GM23338 (cell line): ENCODE measurements at regions not wholly inside any gene's neighbourhood (a gene's known extent, or its start where the extent isn't known, plus 50 kb on each side); places are given as distances from the start of the nearest gene placed in this dataset.

Experiments used
- ATAC-seq: fragments of 200-7000 bp; cut with Tn5 transposase; 3 replicates; pipeline ENCODE4 v1.9.1; 2020
- DNase-seq: peaks from one replicate; pipeline ENCODE4 v3.0.0-alpha.2; 2015; ENCODE audit warnings: low spot score
- H2AFZ ChIP-seq: fragments of 200-600 bp; sonication (generic); 2 replicates; pipeline ENCODE4 v1.8.0; 2016; ENCODE audit warnings: antibody characterized with exemption, mild to moderate bottlenecking, moderate library complexity
- H3F3A ChIP-seq: fragments of 200-600 bp; sonication (generic); replicated peaks from 2 replicates; pipeline ENCODE4 v1.8.0; 2017; ENCODE audit warnings: antibody characterized with exemption, mixed run types, low read depth
- H3K27ac ChIP-seq: fragments of 200-600 bp; sonication (generic); 2 replicates; pipeline ENCODE4 v1.6.1; 2016; ENCODE audit warnings: low read depth
- H3K27me3 ChIP-seq: fragments of 200-600 bp; sonication (generic); 2 replicates; pipeline ENCODE4 v1.8.0; 2016; ENCODE audit warnings: mild to moderate bottlenecking, mixed run types, moderate library complexity; ENCODE audit not compliant: insufficient read depth
- H3K36me3 ChIP-seq: fragments of 200-600 bp; sonication (generic); 2 replicates; pipeline ENCODE4 v1.8.0; 2016; ENCODE audit warnings: mild to moderate bottlenecking; ENCODE audit not compliant: insufficient read depth
- H3K4me1 ChIP-seq: fragments of 200-600 bp; sonication (generic); 2 replicates; pipeline ENCODE4 v1.8.0; 2016; ENCODE audit warnings: mild to moderate bottlenecking, moderate library complexity; ENCODE audit not compliant: insufficient read depth
- H3K4me2 ChIP-seq: fragments of 200-600 bp; sonication (generic); 2 replicates; pipeline ENCODE4 v1.7.1; 2017; ENCODE audit warnings: mixed run types
- H3K4me3 ChIP-seq: fragments of 200-600 bp; sonication (generic); 2 replicates; pipeline ENCODE4 v1.6.1; 2016; ENCODE audit warnings: mixed run types
- H3K79me2 ChIP-seq: fragments of 200-600 bp; sonication (generic); replicated peaks from 2 replicates; pipeline ENCODE4 v1.8.0; 2017; ENCODE audit warnings: mild to moderate bottlenecking; ENCODE audit not compliant: insufficient read depth
- H3K9me2 ChIP-seq: fragments of 200-600 bp; sonication (generic); 2 replicates; pipeline ENCODE4 v1.8.0; 2017; ENCODE audit not compliant: insufficient read depth
- H4K20me1 ChIP-seq: fragments of 200-600 bp; sonication (generic); replicated peaks from 2 replicates; pipeline ENCODE4 v1.8.0; 2017; ENCODE audit warnings: mild to moderate bottlenecking; ENCODE audit not compliant: insufficient read depth
- H3K27ac Mint-ChIP-seq: 2 replicates; pipeline ENCODE4 v1.8.0; 2020; ENCODE audit warnings: inconsistent platforms, mild to moderate bottlenecking, moderate library complexity, mixed read lengths
- H3K27me3 Mint-ChIP-seq: 3 replicates; pipeline ENCODE4 v1.8.0; 2022; ENCODE audit warnings: low read depth, mild to moderate bottlenecking, moderate library complexity, mixed read lengths, inconsistent platforms; ENCODE audit not compliant: insufficient read depth, poor library complexity
- H3K36me3 Mint-ChIP-seq: 3 replicates; pipeline ENCODE4 v1.8.0; 2021; ENCODE audit warnings: low read depth, mild to moderate bottlenecking, inconsistent platforms, moderate library complexity, mixed read lengths
- H3K4me1 Mint-ChIP-seq: 3 replicates; pipeline ENCODE4 v1.8.0; 2020; ENCODE audit warnings: mild to moderate bottlenecking, inconsistent platforms, mixed read lengths
- H3K4me3 Mint-ChIP-seq: 3 replicates; pipeline ENCODE4 v1.8.0; 2021; ENCODE audit warnings: moderate library complexity, mild to moderate bottlenecking, inconsistent platforms, mixed read lengths
- H3K9me3 Mint-ChIP-seq: 3 replicates; pipeline ENCODE4 v1.8.0; 2020; ENCODE audit warnings: moderate library complexity, mild to moderate bottlenecking, inconsistent platforms, mixed read lengths
- CREB1 ChIP-seq: fragments of 250-450 bp; sonication (Bioruptor Pico); IDR thresholded peaks from 2 replicates; pipeline ENCODE4 v1.5.0; 2020; ENCODE audit warnings: low read depth, mild to moderate bottlenecking, moderate library complexity
- EZH2 ChIP-seq: fragments of 200-600 bp; sonication (generic); IDR thresholded peaks from one replicate; pipeline ENCODE4 v1.8.0; 2017; ENCODE audit warnings: antibody characterized with exemption, mild to moderate bottlenecking, low read depth; ENCODE audit not compliant: unreplicated experiment
- NANOG ChIP-seq: IDR thresholded peaks from 2 replicates; pipeline ENCODE4 v1.6.1; 2016; ENCODE audit warnings: antibody characterized with exemption, borderline replicate concordance
- POLR2AphosphoS5 ChIP-seq: IDR thresholded peaks from 2 replicates; pipeline ENCODE4 v1.6.1; 2016; ENCODE audit warnings: antibody characterized with exemption, low read depth
- STAT1 ChIP-seq: IDR thresholded peaks from one replicate; pipeline ENCODE4 v1.6.1; 2016; ENCODE audit warnings: antibody characterized with exemption; ENCODE audit not compliant: unreplicated experiment
- TF ChIP-seq, protein P1 (sequence below): IDR thresholded peaks from one replicate; pipeline ENCODE4 v1.6.1; 2018; ENCODE audit warnings: antibody characterized with exemption; ENCODE audit not compliant: unreplicated experiment
- TF ChIP-seq, protein P2 (sequence below), 2 experiments: fragments of 200-600 bp in 1 of 2; sonication (generic) in 1 of 2; conservative IDR thresholded peaks; 2 replicates each; pipeline versions ENCODE4 v1.5.1 to v1.6.1; 2016 to 2017; ENCODE audit warnings: antibody characterized with exemption in 2 of 2, low read depth in 2 of 2, mild to moderate bottlenecking in 2 of 2, moderate library complexity in 1 of 2
- TF ChIP-seq, protein P3 (sequence below): IDR thresholded peaks from 2 replicates; pipeline ENCODE4 v1.6.1; 2016; ENCODE audit warnings: antibody characterized with exemption

DNA sequence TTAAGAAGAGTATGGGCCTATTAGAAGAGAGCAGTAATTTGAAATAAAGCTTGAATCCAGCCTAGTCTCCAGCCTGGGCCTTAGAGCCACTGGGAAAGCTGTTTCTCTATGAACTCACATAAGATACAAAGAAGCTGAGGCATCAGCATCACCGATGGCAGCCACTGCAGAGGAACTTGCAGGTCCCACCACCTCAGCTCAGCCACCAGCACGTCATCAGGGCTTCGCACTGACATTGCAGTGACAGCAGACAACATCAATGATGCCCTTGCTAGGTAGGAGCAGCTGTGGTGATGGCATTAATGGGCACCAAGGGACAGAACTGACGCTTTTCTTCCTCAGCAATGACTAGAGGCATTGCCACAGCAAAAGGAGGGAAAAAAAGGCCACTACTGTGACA lies 67.7 kb upstream of the CDC42EP3 start (continued):
- TF ChIP-seq, protein P1, sequence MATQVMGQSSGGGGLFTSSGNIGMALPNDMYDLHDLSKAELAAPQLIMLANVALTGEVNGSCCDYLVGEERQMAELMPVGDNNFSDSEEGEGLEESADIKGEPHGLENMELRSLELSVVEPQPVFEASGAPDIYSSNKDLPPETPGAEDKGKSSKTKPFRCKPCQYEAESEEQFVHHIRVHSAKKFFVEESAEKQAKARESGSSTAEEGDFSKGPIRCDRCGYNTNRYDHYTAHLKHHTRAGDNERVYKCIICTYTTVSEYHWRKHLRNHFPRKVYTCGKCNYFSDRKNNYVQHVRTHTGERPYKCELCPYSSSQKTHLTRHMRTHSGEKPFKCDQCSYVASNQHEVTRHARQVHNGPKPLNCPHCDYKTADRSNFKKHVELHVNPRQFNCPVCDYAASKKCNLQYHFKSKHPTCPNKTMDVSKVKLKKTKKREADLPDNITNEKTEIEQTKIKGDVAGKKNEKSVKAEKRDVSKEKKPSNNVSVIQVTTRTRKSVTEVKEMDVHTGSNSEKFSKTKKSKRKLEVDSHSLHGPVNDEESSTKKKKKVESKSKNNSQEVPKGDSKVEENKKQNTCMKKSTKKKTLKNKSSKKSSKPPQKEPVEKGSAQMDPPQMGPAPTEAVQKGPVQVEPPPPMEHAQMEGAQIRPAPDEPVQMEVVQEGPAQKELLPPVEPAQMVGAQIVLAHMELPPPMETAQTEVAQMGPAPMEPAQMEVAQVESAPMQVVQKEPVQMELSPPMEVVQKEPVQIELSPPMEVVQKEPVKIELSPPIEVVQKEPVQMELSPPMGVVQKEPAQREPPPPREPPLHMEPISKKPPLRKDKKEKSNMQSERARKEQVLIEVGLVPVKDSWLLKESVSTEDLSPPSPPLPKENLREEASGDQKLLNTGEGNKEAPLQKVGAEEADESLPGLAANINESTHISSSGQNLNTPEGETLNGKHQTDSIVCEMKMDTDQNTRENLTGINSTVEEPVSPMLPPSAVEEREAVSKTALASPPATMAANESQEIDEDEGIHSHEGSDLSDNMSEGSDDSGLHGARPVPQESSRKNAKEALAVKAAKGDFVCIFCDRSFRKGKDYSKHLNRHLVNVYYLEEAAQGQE, result no peak
- TF ChIP-seq, protein P2, sequence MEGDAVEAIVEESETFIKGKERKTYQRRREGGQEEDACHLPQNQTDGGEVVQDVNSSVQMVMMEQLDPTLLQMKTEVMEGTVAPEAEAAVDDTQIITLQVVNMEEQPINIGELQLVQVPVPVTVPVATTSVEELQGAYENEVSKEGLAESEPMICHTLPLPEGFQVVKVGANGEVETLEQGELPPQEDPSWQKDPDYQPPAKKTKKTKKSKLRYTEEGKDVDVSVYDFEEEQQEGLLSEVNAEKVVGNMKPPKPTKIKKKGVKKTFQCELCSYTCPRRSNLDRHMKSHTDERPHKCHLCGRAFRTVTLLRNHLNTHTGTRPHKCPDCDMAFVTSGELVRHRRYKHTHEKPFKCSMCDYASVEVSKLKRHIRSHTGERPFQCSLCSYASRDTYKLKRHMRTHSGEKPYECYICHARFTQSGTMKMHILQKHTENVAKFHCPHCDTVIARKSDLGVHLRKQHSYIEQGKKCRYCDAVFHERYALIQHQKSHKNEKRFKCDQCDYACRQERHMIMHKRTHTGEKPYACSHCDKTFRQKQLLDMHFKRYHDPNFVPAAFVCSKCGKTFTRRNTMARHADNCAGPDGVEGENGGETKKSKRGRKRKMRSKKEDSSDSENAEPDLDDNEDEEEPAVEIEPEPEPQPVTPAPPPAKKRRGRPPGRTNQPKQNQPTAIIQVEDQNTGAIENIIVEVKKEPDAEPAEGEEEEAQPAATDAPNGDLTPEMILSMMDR (conservative IDR thresholded peaks at IDR 0.05; ENCODE audit: low read depth in 2 of 2), result no peak
- TF ChIP-seq STAT1, result no peak
- TF ChIP-seq EZH2, result no peak

DNA sequence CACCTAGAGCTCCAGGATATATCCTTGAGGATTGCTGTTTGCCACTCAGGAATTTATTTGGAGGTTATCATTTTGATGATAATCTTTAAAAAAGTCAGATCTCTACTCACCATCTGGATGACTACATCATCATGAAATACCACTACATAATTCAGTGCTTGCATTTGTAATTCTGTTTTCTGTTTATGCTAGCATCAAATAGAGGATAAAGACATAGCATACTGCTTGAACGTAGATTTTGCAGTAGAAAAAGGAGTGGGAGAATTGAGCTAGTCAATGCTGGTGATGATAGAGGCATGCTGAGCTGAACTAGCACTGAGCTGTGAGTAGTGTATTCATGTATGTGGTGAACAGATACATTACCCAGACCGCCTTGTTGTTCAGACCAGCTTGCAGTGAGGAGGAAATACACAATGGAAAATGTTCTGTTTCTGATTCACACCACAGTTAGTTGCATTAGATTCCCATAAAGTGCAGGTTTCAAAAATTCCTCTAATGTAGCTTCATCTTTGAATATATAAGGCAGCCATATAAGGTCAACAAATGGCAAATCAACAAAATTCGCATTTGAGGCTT lies 68.8 kb upstream of the CDC42EP3 start:
- no peak overlapping the region for H3K4me3 ChIP-seq
- H3K27ac Mint-ChIP-seq, result no peak overlapping the region
- peaks cover 5% of the 10 kb centered on the region; the same call in 2 of the 3 replicates for H3K4me1 Mint-ChIP-seq
- no peaks in the 10 kb centered on the region for H3K9me3 Mint-ChIP-seq
- H3K4me2 ChIP-seq, result no peak overlapping the region
- H3K27me3 ChIP-seq, result no peaks in the 10 kb centered on the region
- no peak overlapping the region for H3K27ac ChIP-seq
- no peaks in the 10 kb centered on the region for H4K20me1 ChIP-seq
- H3F3A ChIP-seq, result no peaks in the 10 kb centered on the region
- DNase-seq, result no peak
- H3K79me2 ChIP-seq, result no peaks in the 10 kb centered on the region
- H2AFZ ChIP-seq, result no peak overlapping the region
- no peaks in the 10 kb centered on the region for H3K4me1 ChIP-seq
- H3K27me3 Mint-ChIP-seq, result peaks cover 2% of the 10 kb centered on the region
- no peak for ATAC-seq
- H3K36me3 Mint-ChIP-seq, result no peaks in the 10 kb centered on the region
- no peak overlapping the region for H3K4me3 Mint-ChIP-seq
- no peaks in the 10 kb centered on the region for H3K36me3 ChIP-seq
- no peaks in the 10 kb centered on the region for H3K9me2 ChIP-seq
- TF ChIP-seq POLR2AphosphoS5 (no peak), CREB1 (CRISPR knock-in tag) (no peak), NANOG (no peak)
- TF ChIP-seq, protein P3, sequence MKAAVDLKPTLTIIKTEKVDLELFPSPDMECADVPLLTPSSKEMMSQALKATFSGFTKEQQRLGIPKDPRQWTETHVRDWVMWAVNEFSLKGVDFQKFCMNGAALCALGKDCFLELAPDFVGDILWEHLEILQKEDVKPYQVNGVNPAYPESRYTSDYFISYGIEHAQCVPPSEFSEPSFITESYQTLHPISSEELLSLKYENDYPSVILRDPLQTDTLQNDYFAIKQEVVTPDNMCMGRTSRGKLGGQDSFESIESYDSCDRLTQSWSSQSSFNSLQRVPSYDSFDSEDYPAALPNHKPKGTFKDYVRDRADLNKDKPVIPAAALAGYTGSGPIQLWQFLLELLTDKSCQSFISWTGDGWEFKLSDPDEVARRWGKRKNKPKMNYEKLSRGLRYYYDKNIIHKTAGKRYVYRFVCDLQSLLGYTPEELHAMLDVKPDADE, result no peak
- TF ChIP-seq, protein P1, result no peak
